ENCODE measurements at regions not wholly inside any gene's neighbourhood (a gene's known extent, or its start where the extent isn't known, plus 50 kb on each side); places are given as distances from the start of the nearest gene placed in this dataset.

GRCh38 chr12:43099691-43100163 is 452.3 kb downstream of the ADAMTS20 start:
- TF ChIP-seq, protein P1, sequence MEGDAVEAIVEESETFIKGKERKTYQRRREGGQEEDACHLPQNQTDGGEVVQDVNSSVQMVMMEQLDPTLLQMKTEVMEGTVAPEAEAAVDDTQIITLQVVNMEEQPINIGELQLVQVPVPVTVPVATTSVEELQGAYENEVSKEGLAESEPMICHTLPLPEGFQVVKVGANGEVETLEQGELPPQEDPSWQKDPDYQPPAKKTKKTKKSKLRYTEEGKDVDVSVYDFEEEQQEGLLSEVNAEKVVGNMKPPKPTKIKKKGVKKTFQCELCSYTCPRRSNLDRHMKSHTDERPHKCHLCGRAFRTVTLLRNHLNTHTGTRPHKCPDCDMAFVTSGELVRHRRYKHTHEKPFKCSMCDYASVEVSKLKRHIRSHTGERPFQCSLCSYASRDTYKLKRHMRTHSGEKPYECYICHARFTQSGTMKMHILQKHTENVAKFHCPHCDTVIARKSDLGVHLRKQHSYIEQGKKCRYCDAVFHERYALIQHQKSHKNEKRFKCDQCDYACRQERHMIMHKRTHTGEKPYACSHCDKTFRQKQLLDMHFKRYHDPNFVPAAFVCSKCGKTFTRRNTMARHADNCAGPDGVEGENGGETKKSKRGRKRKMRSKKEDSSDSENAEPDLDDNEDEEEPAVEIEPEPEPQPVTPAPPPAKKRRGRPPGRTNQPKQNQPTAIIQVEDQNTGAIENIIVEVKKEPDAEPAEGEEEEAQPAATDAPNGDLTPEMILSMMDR (IDR thresholded peaks at IDR 0.05; ENCODE audit: control insufficient read depth, insufficient read depth, low read depth, low read length, missing control alignments): no peak
- H3K4me3 ChIP-seq (ENCODE audit: control insufficient read depth, low read depth, low read length): no peak overlapping the region
- DNase-seq (ENCODE audit: low read depth): no peak

DNA sequence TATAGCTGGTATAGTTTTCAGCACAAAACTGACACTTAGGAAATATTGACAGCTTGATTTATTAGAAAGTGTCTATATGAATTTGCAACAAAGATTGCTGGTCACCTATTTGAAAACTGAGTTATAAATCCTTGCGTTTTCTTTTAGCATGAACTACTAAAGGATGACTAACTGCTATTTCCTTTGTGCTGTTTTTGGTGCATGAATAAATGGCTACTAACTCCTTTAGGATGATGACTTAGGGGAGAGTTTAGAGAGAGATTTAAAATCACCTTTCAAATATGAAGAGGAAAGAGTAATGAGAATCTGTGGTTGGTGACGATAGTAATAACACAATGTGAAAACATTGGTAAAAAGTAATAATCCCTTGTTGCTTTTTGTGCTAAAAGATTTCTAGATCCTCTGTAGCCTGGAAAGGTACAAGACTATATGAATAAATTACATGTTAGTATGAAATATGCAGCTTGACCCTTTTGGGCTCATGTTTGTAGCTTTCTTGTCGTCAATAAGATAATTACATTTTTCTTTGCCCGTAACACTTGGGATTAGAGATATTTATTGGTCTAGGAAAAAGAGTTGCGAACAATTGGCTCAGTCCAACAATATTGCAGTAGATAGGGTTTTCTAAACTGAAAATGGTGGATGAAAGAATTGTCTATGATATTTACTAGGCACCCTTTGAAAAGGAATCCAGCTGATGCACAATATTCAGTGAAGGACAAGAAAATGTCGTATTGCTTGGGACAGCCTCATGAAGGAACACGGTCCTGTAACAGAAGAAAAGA is 453.0 kb downstream of the ADAMTS20 start:
- TF ChIP-seq, protein P1 (IDR thresholded peaks at IDR 0.05; ENCODE audit: control insufficient read depth, insufficient read depth, low read depth, low read length, missing control alignments): no peak
- no peak overlapping the region for H3K4me3 ChIP-seq (ENCODE audit: control insufficient read depth, low read depth, low read length)

GRCh38 chr12:43098071-43098470 is 453.9 kb downstream of the ADAMTS20 start:
- no peak for DNase-seq (ENCODE audit: low read depth)
- TF ChIP-seq, protein P1 (IDR thresholded peaks at IDR 0.05; ENCODE audit: control insufficient read depth, insufficient read depth, low read depth, low read length, missing control alignments): no peak

More for the DNA sequence above, 453.0 kb downstream of the ADAMTS20 start:
- DNase-seq (ENCODE audit: low read depth): no peak

DNA sequence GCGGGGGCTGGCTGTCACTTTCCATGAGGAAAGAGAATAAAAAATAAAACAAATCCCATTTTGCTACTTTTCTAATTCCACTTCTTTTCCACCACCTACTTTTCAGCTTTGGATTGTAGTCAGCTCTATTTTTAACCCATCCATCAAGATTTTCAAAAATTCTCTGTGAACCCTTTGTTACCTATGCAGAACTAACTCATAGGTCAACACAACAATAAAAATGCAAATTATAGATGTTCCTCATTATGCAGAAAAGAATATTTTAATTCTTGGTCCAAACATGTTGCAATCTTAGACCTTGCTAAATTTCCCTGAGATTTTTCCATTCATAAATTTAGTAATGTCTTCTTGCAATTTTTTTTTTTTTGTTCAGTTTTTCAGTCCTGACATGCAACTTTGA is 454.5 kb downstream of the ADAMTS20 start:
- H3K4me3 ChIP-seq (ENCODE audit: control insufficient read depth, low read depth, low read length): no peak overlapping the region
- no peak for DNase-seq (ENCODE audit: low read depth)
- TF ChIP-seq, protein P1 (IDR thresholded peaks at IDR 0.05; ENCODE audit: control insufficient read depth, insufficient read depth, low read depth, low read length, missing control alignments): no peak

More at GRCh38 chr12:43098071-43098470, 453.9 kb downstream of the ADAMTS20 start:
- H3K4me3 ChIP-seq (ENCODE audit: control insufficient read depth, low read depth, low read length): no peak overlapping the region

- H3K4me3 ChIP-seq (ENCODE audit: control insufficient read depth, low read depth, low read length): no peak overlapping the region
- TF ChIP-seq, protein P1 (IDR thresholded peaks at IDR 0.05; ENCODE audit: control insufficient read depth, insufficient read depth, low read depth, low read length, missing control alignments): no peak
- no peak for DNase-seq (ENCODE audit: low read depth)
Measured at GRCh38 chr12:43095669-43096280, 456.2 kb downstream of the ADAMTS20 start.

GRCh38 chr12:43094886-43095575 is 457.0 kb downstream of the ADAMTS20 start:
- no peak for DNase-seq (ENCODE audit: low read depth)
- H3K4me3 ChIP-seq (ENCODE audit: control insufficient read depth, low read depth, low read length): no peak overlapping the region
- TF ChIP-seq, protein P1 (IDR thresholded peaks at IDR 0.05; ENCODE audit: control insufficient read depth, insufficient read depth, low read depth, low read length, missing control alignments): no peak

Measured in AG09309 (cell line).